ENCODE measurements at regions not wholly inside any gene's neighbourhood (a gene's known extent, or its start where the extent isn't known, plus 50 kb on each side); places are given as distances from the start of the nearest gene placed in this dataset.
"Not testable (repeated sequence)": the region's sequence is repeated elsewhere in the genome, so short reads cannot be mapped to it uniquely, and the experiment has no call there.

GRCh38 chr1:245031041-245031440 is 123.7 kb upstream of the KIF26B start:
- no peak for DNase-seq

DNA sequence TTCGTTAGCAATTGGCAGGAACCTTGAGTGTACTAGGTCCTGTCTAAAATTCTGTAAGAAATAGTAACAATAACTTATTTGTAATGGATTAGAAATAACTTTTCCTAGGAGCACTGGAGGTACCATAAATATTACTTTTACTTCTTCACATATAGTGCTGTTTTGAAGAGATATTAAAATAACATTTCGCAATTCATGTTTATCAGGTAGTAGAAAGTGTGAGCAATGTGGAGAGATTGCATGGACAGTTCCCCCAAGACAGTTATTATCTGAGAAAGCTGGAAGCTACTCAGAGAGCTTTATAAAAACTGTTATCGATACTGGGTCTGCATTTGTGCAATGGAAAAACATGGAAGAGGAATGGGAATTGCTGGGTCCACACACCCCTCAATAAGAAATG is 128.5 kb upstream of the KIF26B start:
- no peak for DNase-seq

DNA sequence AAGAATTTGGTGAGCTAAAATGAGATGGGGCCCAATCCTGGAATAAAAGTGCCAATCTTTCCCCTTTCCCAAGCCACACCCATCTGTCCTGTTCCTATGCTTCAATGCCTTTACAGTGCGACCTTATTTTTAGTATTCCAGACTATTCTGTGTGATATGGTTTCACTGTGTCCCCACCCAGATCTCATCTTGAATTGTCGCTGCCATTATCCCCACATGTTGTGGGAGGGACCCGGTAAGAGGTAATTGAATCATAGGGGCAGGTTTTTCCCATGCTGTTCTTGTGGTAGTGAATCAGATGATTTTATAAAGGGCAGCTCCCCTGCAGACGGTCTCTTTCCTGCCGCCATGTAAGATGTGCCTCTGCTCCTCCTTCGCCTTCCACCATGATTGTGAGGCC is 129.3 kb upstream of the KIF26B start:
- DNase-seq: no peak

GRCh38 chr1:245023222-245023621 is 131.6 kb upstream of the KIF26B start:
- DNase-seq: no peak

DNA sequence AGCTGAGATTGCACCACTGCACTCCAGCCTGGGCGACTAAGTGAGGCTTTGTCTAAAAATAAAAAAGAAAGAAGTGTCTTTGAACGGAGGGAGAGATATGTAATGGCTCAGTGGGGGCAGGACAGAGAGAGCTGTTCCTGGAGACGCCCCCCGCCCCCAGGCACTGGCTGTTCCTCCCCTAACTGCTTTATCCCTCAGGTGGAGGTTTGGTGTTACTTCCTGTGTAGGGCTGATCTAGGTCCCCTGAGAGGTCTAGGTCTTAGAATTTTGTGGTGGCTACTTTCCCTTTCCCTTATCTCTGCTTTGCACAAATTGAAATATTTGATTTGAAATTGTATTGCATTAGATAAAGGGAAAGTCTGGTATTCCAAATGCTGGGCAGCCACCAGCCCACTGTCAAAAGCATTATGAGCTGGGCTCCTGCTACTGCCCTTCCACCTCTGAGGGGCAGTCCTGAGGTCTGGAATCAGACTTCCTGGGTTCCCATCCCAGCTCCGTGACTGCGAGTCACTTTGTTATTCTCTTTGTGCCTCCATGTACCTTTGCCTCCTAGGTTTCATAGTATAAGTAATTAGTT is 134.8 kb upstream of the KIF26B start:
- DNase-seq: no peak

DNA sequence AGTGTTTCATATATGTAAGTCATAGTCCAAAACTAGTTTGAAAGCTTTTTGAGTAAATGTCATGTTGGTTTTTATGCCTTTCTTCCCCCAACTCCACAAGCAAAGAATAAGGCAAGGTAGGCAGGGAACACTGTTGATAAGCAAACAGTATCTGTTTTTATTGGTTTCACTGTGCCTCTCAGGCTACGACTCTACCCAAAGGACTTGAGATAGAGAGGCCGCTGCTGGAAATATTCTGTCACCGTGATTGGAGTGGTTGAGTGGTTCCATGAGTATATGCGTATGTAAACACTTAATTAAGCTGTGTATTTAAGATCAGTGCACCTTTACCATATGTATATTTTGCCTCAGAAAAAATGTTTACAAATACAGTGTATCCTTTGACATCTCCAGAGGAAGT is 138.1 kb upstream of the KIF26B start:
- no peak for DNase-seq

GRCh38 chr1:245015031-245015430 is 139.8 kb upstream of the KIF26B start:
- DNase-seq: peak; percentile 26

- no peak for DNase-seq
Observed at GRCh38 chr1:245014247-245015029, 140.3 kb upstream of the KIF26B start.

- DNase-seq: no peak
Observed at GRCh38 chr1:245010018-245010614, 144.7 kb upstream of the KIF26B start.

- no peak for DNase-seq
Observed at GRCh38 chr1:245008761-245009160, 144.4 kb upstream of the HNRNPU start.

- DNase-seq: no peak
Observed at GRCh38 chr1:245007852-245008251, 143.5 kb upstream of the HNRNPU start.

DNA sequence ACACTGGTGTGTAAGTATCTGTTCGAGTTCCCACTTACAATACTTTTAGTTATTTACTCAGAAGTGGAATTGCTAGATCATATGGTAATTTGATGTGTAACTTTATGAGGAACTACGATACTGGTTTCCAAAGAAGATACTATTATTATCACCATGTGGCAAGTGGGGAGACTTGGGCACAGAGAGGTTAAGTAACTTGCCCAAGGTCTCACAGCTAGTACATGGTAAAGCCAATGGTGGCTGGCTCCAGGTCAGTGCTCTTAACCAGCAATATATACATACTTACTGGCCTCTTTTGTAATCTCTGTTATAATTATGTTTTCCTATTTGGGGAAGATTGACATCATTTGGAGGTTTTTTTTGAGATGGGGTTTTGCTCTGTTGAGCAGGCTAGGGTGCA is 138.9 kb upstream of the HNRNPU start:
- no peak for DNase-seq

DNA sequence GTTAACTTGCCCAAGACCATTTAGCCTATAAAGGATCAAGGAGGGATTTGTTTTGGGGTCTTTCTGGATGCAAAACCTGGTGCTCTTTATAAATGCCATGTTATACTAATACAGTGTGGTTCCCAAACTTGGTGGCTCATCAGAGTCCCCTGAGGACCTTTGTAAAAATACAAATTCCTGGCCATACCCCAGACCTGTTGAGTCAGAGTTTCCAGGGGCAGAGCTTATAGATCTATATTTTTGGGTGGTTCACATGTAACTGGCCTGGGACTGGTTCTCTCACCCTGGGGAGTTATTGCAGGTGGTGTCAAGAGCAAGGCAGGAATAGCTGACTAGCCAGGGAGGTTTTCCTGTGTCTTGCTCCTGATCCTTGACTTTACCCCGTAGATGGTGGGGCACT is 136.9 kb upstream of the HNRNPU start:
- no peak for DNase-seq

DNA sequence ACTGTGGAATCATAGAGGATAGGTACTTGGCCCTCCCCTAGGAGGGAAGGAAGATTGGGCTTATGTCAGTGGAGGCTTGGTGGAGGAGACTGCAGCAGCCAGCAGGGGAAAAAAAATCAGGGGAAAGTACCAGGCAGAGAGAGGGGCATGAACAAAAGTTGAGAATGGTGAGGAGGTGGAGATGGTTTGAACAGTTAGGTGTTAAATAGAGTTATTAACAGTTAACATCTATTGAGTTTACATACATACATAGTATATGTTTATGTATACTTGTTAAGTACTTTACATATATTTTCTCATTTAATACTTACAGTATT is 136.5 kb upstream of the HNRNPU start:
- DNase-seq: no peak

GRCh38 chr1:244999644-245000043 is 135.3 kb upstream of the HNRNPU start:
- not testable (repeated sequence) for DNase-seq

DNA sequence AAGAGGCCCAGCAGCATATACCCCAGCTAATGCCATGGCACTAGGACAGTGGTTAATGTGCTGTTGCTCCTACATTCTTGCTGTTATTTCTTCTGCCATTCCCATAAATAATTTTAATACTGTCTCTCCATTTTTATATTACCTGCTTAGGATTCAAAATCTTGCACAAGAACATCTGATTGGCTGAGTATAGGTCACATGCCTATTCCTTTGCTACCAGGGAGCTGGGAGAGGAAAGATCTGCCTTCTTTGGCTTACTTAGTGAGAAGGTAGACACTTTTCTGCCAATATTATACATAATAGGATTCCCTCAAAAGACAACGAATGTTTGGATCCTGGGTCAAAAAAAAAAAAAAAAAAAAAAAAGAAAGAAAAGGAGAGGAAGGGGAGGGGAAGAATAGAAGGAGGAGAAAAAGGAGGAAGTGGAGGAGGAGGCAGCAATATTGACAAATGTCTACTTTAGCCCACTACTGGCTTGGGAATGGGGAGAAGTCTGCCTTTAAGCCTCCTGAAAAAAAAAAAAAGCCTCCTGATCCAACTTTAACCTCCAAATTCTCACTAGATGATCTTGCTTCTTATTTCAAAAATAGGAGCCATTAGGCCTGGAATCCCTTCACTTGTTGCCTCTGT is 134.5 kb upstream of the HNRNPU start:
- no peak for DNase-seq

DNA sequence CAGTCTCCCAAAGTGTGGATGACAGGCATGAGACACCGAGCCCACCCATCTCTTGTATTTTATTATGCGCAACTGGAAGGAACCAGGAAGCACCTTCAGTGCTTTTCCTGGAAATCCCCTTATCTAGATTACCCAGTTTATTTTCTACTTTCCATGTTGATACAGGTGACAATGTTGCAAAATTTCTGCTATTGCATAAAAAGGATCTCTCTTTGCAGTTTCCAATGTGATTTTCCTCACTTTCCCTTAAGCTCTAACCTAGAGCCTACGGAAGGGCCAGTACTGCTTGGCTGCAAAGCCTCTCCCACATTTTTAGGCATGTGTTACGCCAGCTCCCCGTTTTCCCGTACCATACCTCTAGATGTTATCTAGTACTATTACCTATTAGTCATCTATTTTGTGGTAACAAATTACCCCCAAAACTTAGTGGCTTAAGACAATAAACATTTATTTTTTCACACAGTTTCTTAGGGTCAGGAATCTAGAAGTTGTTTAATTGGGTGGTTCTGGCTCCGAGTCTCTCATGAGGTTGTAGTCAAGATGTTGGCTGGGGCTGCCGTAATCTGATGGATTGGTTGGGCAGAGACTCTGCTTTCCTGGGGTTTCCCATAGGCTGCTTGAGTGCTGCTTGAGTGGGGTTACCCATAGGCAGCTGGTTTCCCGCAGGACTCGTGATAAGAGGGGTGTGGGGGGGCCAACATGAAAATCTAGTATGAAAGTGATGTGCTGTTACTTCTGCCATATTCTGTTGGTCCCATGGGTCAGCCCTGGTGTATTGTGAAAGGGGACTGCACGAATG is 131.5 kb upstream of the HNRNPU start:
- no peak for DNase-seq

DNA sequence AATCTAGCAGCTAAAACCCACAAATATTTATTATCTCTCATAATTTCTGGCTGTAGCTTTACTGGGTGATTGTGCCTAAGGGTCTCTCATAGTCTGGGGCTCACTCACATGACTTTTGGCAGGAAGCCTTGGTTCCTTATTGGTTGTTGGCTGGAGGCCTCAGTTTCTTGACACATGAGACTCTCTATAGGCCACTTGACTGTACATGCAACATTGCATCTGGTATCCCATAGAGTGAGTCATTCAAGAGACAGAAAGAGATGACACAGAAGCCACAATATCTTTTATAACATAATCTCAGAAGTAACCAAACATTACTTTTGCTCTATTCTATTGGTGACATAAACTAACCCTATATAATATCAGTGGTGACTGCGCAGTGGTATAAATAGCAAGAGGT is 128.5 kb upstream of the HNRNPU start:
- DNase-seq: no peak

- DNase-seq: no peak
Observed at GRCh38 chr1:244989813-244990212, 125.5 kb upstream of the HNRNPU start.

- no peak for DNase-seq
Observed at GRCh38 chr1:244988521-244988920, 124.2 kb upstream of the HNRNPU start.

DNA sequence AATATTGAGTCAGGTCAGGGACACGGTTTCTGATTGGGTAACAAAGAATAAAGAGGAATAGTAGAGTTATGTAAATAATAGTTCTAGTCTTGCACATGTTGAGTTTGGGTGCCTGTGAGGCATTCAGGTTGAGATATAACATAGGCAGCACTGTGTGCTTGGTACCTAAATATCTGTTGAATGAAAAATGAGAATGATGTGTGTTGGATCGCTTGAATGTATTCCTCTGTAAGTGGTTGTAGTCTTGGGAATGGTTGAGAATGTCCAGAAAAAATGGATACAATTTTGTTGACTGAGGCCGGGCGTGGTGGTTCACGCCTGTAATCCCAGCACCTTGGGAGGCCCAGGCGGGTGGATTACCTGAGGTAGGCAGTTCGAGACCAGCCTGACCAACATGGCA is 116.3 kb upstream of the HNRNPU start:
- no peak for DNase-seq

GRCh38 chr1:244974550-244974949 is 110.2 kb upstream of the HNRNPU start:
- DNase-seq: no peak
